HL-60 (cell line): ENCODE measurements at regions not wholly inside any gene's neighbourhood (a gene's known extent, or its start where the extent isn't known, plus 50 kb on each side); places are given as distances from the start of the nearest gene placed in this dataset.

Experiments used
- GABPA ChIP-seq: IDR thresholded peaks from 2 replicates; pipeline ENCODE4 v1.6.1; 2012; ENCODE audit warnings: low read depth
- TF ChIP-seq, protein P1 (sequence below): IDR thresholded peaks from one replicate; pipeline ENCODE4 v1.5.1; 2011; ENCODE audit warnings: low read length, control low read depth, inconsistent platforms; ENCODE audit not compliant: insufficient read depth

- TF ChIP-seq, protein P1, sequence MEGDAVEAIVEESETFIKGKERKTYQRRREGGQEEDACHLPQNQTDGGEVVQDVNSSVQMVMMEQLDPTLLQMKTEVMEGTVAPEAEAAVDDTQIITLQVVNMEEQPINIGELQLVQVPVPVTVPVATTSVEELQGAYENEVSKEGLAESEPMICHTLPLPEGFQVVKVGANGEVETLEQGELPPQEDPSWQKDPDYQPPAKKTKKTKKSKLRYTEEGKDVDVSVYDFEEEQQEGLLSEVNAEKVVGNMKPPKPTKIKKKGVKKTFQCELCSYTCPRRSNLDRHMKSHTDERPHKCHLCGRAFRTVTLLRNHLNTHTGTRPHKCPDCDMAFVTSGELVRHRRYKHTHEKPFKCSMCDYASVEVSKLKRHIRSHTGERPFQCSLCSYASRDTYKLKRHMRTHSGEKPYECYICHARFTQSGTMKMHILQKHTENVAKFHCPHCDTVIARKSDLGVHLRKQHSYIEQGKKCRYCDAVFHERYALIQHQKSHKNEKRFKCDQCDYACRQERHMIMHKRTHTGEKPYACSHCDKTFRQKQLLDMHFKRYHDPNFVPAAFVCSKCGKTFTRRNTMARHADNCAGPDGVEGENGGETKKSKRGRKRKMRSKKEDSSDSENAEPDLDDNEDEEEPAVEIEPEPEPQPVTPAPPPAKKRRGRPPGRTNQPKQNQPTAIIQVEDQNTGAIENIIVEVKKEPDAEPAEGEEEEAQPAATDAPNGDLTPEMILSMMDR = no peak
- no peak for TF ChIP-seq GABPA
Observed at GRCh38 chr9:104245925-104246324, 151.8 kb downstream of the SMC2 start.
